Tibial artery (tissue), 4 donors: ENCODE measurements at regions not wholly inside any gene's neighbourhood (a gene's known extent, or its start where the extent isn't known, plus 50 kb on each side); places are given as distances from the start of the nearest gene placed in this dataset.

Source experiments
- DNase-seq, 2 donors: peaks; one replicate each; pipeline ENCODE4 v3.0.0-alpha.2; 2019
- H3K27ac ChIP-seq, 2 donors: fragments of 200-600 bp; sonication (generic) in 1 of 2; 1 replicate in 1 of 2; 2 replicates in 1 of 2; pipeline ENCODE4 v1.5.1; 2018 to 2019; ENCODE audit warnings: mild to moderate bottlenecking in 1 of 2
- H3K27me3 ChIP-seq, 2 donors: fragments of 200-600 bp; sonication (generic) in 1 of 2; one replicate each; pipeline versions ENCODE4 v1.5.1 to v1.6.0; 2016 to 2019
- H3K36me3 ChIP-seq, 3 donors: fragments of 200-600 bp; sonication (generic) in 2 of 3; one replicate each; pipeline ENCODE4 v1.5.1; 2016 to 2019; ENCODE audit warnings: mild to moderate bottlenecking in 2 of 3
- H3K4me1 ChIP-seq, 4 donors: fragments of 200-600 bp; sonication (generic) in 2 of 4; 1 replicate in 3 of 4; 2 replicates in 1 of 4; pipeline ENCODE4 v1.5.1; 2016 to 2019
- H3K4me3 ChIP-seq, 2 donors: fragments of 200-600 bp; sonication (generic) in 1 of 2; 1 replicate in 1 of 2; 2 replicates in 1 of 2; pipeline ENCODE4 v1.5.1; 2018 to 2019; ENCODE audit warnings: mild to moderate bottlenecking in 2 of 2
- H3K9me3 ChIP-seq, 3 donors: fragments of 200-600 bp; sonication (generic) in 1 of 3; one replicate each; pipeline ENCODE4 v1.5.1; 2016 to 2019
- intact Hi-C: fragments of 100-400 bp; cut with DNase I; formaldehyde crosslinking; loops from one replicate; pipeline ENCODE4 v1.15.0; 2023; ENCODE audit warnings: low total_unique reads
- TF ChIP-seq, protein P1 (sequence below), 2 experiments: fragments of 200-600 bp in 1 of 2; fragments of 450-650 bp in 1 of 2; IDR thresholded peaks; one replicate each; pipeline ENCODE4 v1.5.1; 2017 to 2019; ENCODE audit warnings: antibody characterized with exemption in 2 of 2, mild to moderate bottlenecking in 1 of 2, moderate library complexity in 1 of 2

DNA sequence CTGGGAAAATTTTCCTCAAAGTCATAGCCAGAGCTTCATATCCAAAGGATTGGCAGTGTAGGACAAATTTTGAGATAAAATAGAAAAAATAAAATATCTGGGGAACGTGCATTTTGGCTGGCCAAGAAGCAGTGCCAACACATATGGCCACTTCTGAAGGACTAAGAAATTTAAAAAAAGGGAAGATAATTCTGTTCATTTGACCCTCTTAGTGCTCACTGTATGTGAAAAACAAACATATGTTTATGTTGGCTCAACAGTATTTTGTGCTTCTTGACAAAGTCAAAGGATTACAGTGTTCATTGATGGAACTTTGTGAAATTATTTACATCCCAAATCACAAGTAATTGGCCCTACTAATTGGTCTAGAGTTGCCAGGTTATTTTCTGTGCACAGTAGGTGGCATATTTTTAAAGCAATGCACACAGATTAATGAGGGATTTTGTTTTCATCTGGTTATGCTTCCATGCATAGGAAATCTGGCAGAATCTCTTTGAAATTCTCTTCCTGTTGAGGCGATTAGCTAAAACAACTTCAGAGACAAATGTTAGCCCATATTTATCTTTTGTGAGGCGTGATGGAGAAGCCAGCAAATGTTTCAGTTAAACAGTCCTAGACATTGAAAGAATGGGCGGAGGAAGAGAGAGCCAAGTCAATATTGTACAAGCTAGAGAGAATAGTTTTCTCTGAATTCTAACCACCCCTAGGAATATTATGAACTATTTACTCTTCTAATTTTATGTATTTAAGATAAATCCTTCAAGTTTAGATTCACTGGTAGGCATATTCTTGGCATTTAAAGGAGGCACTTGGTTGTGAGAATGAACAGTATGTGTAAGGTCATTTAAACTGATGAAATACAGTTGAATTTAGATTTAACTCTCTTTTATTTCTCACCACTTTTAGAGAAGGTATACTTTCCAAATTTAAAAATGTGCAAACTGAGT, 237.7 kb upstream of the MBL2 start:
- Histone ChIP-seq H3K9me3 (no peaks in the 10 kb centered on the region), H3K36me3 (no peaks in the 10 kb centered on the region), H3K27ac (no peak overlapping the region), H3K4me3 (no peak overlapping the region), H3K4me1 (no peaks in the 10 kb centered on the region), H3K27me3 (no peaks in the 10 kb centered on the region)
- TF ChIP-seq, protein P1, sequence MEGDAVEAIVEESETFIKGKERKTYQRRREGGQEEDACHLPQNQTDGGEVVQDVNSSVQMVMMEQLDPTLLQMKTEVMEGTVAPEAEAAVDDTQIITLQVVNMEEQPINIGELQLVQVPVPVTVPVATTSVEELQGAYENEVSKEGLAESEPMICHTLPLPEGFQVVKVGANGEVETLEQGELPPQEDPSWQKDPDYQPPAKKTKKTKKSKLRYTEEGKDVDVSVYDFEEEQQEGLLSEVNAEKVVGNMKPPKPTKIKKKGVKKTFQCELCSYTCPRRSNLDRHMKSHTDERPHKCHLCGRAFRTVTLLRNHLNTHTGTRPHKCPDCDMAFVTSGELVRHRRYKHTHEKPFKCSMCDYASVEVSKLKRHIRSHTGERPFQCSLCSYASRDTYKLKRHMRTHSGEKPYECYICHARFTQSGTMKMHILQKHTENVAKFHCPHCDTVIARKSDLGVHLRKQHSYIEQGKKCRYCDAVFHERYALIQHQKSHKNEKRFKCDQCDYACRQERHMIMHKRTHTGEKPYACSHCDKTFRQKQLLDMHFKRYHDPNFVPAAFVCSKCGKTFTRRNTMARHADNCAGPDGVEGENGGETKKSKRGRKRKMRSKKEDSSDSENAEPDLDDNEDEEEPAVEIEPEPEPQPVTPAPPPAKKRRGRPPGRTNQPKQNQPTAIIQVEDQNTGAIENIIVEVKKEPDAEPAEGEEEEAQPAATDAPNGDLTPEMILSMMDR (IDR thresholded peaks at IDR 0.05), result no peak
- intact Hi-C loops, result no loop called here
- DNase-seq, result no peak

- intact Hi-C loops, result no loop called here
- H3K27ac ChIP-seq, result no peak overlapping the region
These were observed 234.9 kb upstream of the MBL2 start for GRCh38 chr10:53007527-53007842.

GRCh38 chr10:53006663-53007526, 234.3 kb upstream of the MBL2 start:
- Histone ChIP-seq H3K27me3 (no peaks in the 10 kb centered on the region), H3K27ac (no peak overlapping the region), H3K4me3 (no peak overlapping the region), H3K36me3 (no peaks in the 10 kb centered on the region), H3K9me3 (no peaks in the 10 kb centered on the region), H3K4me1 (no peaks in the 10 kb centered on the region)
- no peak for DNase-seq
- TF ChIP-seq, protein P1 (IDR thresholded peaks at IDR 0.05), result no peak
- intact Hi-C loops, result no loop called here

More at GRCh38 chr10:53007527-53007842, 234.9 kb upstream of the MBL2 start:
- Histone ChIP-seq H3K36me3 (no peaks in the 10 kb centered on the region), H3K4me3 (no peak overlapping the region), H3K27me3 (no peaks in the 10 kb centered on the region), H3K4me1 (no peaks in the 10 kb centered on the region), H3K9me3 (no peaks in the 10 kb centered on the region)
- TF ChIP-seq, protein P1 (IDR thresholded peaks at IDR 0.05), result no peak
- no peak for DNase-seq

DNA sequence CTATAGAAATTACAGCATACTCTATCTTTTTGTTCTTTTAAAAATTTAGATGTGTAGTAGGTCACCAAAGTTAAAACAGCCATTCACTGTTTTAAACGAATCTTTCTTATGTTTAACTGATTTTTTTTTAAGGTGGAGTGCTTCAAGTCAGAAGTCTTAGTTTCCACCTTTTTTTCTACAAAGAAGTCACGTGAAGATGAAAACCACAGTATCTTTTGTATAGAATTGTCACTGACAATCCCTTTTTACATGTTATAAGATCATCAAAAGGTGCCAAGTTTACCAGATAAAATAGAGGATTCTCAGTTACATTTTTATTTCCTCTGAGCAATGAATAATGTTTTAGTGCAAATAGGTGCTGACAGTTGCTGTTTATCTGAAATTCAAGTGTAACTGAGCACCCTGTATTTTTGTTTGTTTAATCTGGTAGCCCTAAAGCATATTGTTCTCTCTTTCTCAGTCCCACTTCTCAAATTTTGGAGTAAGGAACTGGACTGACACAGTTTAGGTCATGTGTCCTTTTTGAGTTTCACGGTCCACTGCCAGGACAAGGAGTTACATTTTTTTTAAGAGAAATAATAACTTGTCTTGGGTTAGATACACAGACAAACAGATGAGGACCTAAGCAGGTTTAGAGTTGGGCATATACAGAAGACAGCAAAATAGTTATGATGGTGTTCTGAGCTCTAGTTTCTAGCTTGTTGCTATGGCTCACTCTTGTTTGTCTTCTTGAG, 233.2 kb upstream of the MBL2 start:
- TF ChIP-seq, protein P1 (IDR thresholded peaks at IDR 0.05), result no peak
- no peaks in the 10 kb centered on the region for H3K4me1 ChIP-seq
- no peak overlapping the region for H3K4me3 ChIP-seq
- no peaks in the 10 kb centered on the region for H3K27me3 ChIP-seq
- no peak for DNase-seq
- H3K9me3 ChIP-seq, result no peaks in the 10 kb centered on the region
- intact Hi-C loops, result no loop called here
- H3K27ac ChIP-seq, result no peak overlapping the region
- H3K36me3 ChIP-seq, result no peaks in the 10 kb centered on the region

GRCh38 chr10:53003094-53003493, 230.5 kb upstream of the MBL2 start:
- intact Hi-C loops, result no loop called here
- Histone ChIP-seq H3K9me3 (no peaks in the 10 kb centered on the region), H3K27ac (no peak overlapping the region), H3K4me3 (no peak overlapping the region), H3K4me1 (no peaks in the 10 kb centered on the region), H3K27me3 (no peaks in the 10 kb centered on the region), H3K36me3 (no peaks in the 10 kb centered on the region)
- DNase-seq, result no peak
- TF ChIP-seq, protein P1 (IDR thresholded peaks at IDR 0.05), result no peak
